PC-9 (cell line): ENCODE measurements at regions not wholly inside any gene's neighbourhood (a gene's known extent, or its start where the extent isn't known, plus 50 kb on each side); places are given as distances from the start of the nearest gene placed in this dataset.

ENCODE experiments used
- BruUV-seq: library from RNA; stranded (reverse); fragments of 400-500 nt; replicated peaks from 2 replicates; lab custom pipeline; 2021; lab: Mats Ljungman, UMichigan
- CTCF ChIA-PET: fragments of 300-600 bp; sonication (Branson Sonifier 250); formaldehyde crosslinking; loops from one replicate; lab custom pipeline; 2022; ENCODE audit warnings: antibody characterized with exemption; lab: Charles Lee
- POLR2A ChIA-PET: fragments of 300-600 bp; sonication (Branson Sonifier 250); formaldehyde crosslinking; loops from one replicate; lab custom pipeline; 2022; ENCODE audit warnings: antibody characterized with exemption; ENCODE audit not compliant: unreplicated experiment; lab: Charles Lee
- DNase-seq, 2 experiments: peaks; one replicate each; pipeline versions ENCODE4 v3.0.0 to v3.0.0-alpha.2; 2015 to 2022; ENCODE audit warnings: mixed read lengths in 1 of 2
- H2AFZ ChIP-seq: fragments of 200-600 bp; sonication (generic); 2 replicates; pipeline ENCODE4 v1.8.1; 2017; ENCODE audit warnings: antibody characterized with exemption
- H3F3A ChIP-seq: fragments of 200-600 bp; sonication (generic); 2 replicates; pipeline ENCODE4 v1.8.1; 2017; ENCODE audit warnings: antibody characterized with exemption, mild to moderate bottlenecking, low read depth; ENCODE audit not compliant: insufficient read depth
- H3K27ac ChIP-seq: fragments of 200-600 bp; sonication (generic); 2 replicates; pipeline ENCODE4 v1.6.1; 2016; ENCODE audit warnings: mixed run types
- H3K27me3 ChIP-seq: fragments of 200-600 bp; sonication (generic); 2 replicates; pipeline ENCODE4 v1.6.1; 2016; ENCODE audit warnings: low read depth, mixed run types; ENCODE audit not compliant: insufficient read depth
- H3K36me3 ChIP-seq: fragments of 200-600 bp; sonication (generic); 2 replicates; pipeline ENCODE4 v1.6.1; 2016; ENCODE audit warnings: low read depth, mixed run types
- H3K4me1 ChIP-seq: fragments of 200-600 bp; sonication (generic); replicated peaks from 2 replicates; pipeline ENCODE4 v1.6.1; 2016; ENCODE audit warnings: mixed run types; ENCODE audit not compliant: insufficient read depth
- H3K4me2 ChIP-seq: fragments of 200-600 bp; sonication (generic); 2 replicates; pipeline ENCODE4 v1.6.1; 2017; ENCODE audit warnings: mixed run types
- H3K4me3 ChIP-seq: fragments of 200-600 bp; sonication (generic); 2 replicates; pipeline ENCODE4 v1.6.1; 2016; ENCODE audit warnings: mixed run types
- H3K79me2 ChIP-seq: fragments of 200-600 bp; sonication (generic); 2 replicates; pipeline ENCODE4 v1.6.1; 2017; ENCODE audit warnings: low read depth, mixed run types
- H3K9me2 ChIP-seq: fragments of 200-600 bp; sonication (generic); 2 replicates; pipeline ENCODE4 v1.8.1; 2017; ENCODE audit warnings: mild to moderate bottlenecking; ENCODE audit not compliant: insufficient read depth
- H3K9me3 ChIP-seq: fragments of 200-600 bp; sonication (generic); 2 replicates; pipeline ENCODE4 v1.8.1; 2016; ENCODE audit warnings: low read depth; ENCODE audit not compliant: insufficient read depth
- H4K20me1 ChIP-seq: fragments of 200-600 bp; sonication (generic); 2 replicates; pipeline ENCODE4 v1.8.1; 2017; ENCODE audit not compliant: insufficient read depth
- EZH2 ChIP-seq: fragments of 200-600 bp; sonication (generic); IDR thresholded peaks from 2 replicates; pipeline ENCODE4 v1.8.0; 2017; ENCODE audit warnings: antibody characterized with exemption, low read depth
- intact Hi-C: fragments of 100-400 bp; cut with micrococcal nuclease; formaldehyde crosslinking; loops from one replicate; pipeline ENCODE4 v1.10.0; 2022; ENCODE audit not compliant: unreplicated experiment
- TF ChIP-seq, protein P1 (sequence below): fragments of 200-600 bp; sonication (generic); conservative IDR thresholded peaks from 2 replicates; pipeline ENCODE4 v1.6.1; 2017; ENCODE audit warnings: mixed run types, antibody characterized with exemption, mild to moderate bottlenecking, moderate library complexity

DNA sequence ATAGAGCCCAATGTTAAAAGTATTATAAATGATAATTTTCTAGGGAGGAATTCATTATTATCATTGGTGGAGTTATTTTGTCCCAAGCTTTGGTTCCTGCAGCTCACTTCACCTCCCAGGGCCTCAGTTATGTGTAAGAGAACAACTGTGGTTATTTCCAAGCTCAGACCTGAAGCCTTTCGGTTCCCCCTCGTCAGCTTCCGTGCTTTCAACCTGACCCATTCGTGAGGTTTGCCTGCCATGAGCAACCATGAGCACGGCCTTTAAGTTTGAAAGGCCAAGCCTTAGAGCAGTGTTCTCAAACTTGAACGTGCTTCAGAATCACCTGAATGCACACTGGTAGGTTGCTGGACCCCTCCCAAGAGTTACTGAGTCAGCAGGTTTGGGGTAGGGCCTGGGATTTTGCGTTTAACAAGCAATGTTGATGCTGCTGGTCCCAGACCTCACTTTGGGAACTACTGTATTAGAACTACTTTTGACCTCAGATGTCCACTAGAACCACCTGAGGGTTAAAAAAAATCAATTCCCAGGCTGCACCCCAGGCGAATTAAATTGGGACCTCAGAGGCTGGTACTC, 133.0 kb upstream of the PRMT8 start:
- H3K27ac ChIP-seq: no peak overlapping the region
- H2AFZ ChIP-seq: no peak overlapping the region
- H3K9me3 ChIP-seq: no peaks in the 10 kb centered on the region
- peaks cover 100% of the 10 kb centered on the region for H3K27me3 ChIP-seq
- H3K36me3 ChIP-seq: no peaks in the 10 kb centered on the region
- BruUV-seq: no TSS peak
- no peaks in the 10 kb centered on the region for H3K9me2 ChIP-seq
- ChIA-PET POLR2A (no interaction called here), CTCF (no interaction called here)
- TF ChIP-seq, protein P1, sequence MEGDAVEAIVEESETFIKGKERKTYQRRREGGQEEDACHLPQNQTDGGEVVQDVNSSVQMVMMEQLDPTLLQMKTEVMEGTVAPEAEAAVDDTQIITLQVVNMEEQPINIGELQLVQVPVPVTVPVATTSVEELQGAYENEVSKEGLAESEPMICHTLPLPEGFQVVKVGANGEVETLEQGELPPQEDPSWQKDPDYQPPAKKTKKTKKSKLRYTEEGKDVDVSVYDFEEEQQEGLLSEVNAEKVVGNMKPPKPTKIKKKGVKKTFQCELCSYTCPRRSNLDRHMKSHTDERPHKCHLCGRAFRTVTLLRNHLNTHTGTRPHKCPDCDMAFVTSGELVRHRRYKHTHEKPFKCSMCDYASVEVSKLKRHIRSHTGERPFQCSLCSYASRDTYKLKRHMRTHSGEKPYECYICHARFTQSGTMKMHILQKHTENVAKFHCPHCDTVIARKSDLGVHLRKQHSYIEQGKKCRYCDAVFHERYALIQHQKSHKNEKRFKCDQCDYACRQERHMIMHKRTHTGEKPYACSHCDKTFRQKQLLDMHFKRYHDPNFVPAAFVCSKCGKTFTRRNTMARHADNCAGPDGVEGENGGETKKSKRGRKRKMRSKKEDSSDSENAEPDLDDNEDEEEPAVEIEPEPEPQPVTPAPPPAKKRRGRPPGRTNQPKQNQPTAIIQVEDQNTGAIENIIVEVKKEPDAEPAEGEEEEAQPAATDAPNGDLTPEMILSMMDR: no peak
- no peak overlapping the region for H3K4me3 ChIP-seq
- no peaks in the 10 kb centered on the region for H3K4me1 ChIP-seq
- no peaks in the 10 kb centered on the region for H3K79me2 ChIP-seq
- DNase-seq: no peak
- no peaks in the 10 kb centered on the region for H4K20me1 ChIP-seq
- H3K4me2 ChIP-seq: no peak overlapping the region
- intact Hi-C loops: no loop called here
- H3F3A ChIP-seq: no peaks in the 10 kb centered on the region

DNA sequence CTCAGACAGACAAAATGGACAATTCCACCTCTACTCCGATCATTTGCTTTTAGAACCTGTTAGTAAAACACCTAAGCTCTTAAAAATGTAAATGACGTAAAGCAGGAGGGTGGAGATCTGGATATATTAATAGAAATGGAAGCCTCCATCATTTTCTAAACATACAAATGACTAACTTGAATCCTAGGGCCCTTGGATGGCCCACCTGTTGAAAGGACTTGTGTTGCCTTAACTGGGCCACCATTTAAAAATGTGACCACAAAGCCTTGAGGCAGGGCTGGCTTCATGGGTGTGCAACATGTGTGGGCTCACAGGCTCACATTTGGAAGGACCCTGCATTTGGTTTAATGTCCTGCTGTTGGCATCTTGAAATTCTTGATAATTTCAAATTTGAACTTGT, 131.5 kb upstream of the PRMT8 start:
- H3K4me1 ChIP-seq: no peaks in the 10 kb centered on the region
- H3K27me3 ChIP-seq: peaks cover 99% of the 10 kb centered on the region
- ChIA-PET CTCF (no interaction called here), POLR2A (no interaction called here)
- no peaks in the 10 kb centered on the region for H4K20me1 ChIP-seq
- no peak overlapping the region for H3K4me3 ChIP-seq
- BruUV-seq: no TSS peak
- H3K9me2 ChIP-seq: no peaks in the 10 kb centered on the region
- intact Hi-C loops: no loop called here
- H3K4me2 ChIP-seq: no peak overlapping the region
- no peak for DNase-seq
- no peaks in the 10 kb centered on the region for H3K9me3 ChIP-seq
- no peak overlapping the region for H2AFZ ChIP-seq
- TF ChIP-seq, protein P1: no peak
- no peak for TF ChIP-seq EZH2
- no peaks in the 10 kb centered on the region for H3F3A ChIP-seq
- no peaks in the 10 kb centered on the region for H3K79me2 ChIP-seq
- no peak overlapping the region for H3K27ac ChIP-seq
- no peaks in the 10 kb centered on the region for H3K36me3 ChIP-seq

DNA sequence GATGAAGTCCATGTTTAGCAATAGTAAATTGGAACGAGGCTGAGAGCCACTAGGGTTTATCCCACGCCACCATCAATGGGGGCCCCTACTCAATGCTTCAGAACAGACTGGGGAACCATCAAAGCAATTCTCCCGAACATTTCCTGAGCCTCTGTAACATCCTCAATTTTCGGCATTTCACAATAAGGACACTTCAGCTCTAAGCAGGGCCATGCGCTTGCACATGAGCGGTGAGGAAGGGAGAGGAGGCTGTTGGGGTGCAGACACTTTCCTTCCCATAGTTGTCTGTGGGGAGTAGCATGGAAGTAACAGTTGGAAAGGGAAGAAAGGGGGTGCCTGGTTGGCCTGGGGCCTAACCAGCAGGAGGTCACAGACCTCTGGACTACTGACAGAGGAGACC, 129.9 kb upstream of the PRMT8 start:
- Histone ChIP-seq H3K27ac (no peak overlapping the region), H3K79me2 (no peaks in the 10 kb centered on the region), H4K20me1 (no peaks in the 10 kb centered on the region), H3K9me3 (no peaks in the 10 kb centered on the region), H3K9me2 (no peaks in the 10 kb centered on the region), H2AFZ (no peak overlapping the region), H3F3A (no peaks in the 10 kb centered on the region), H3K4me3 (no peak overlapping the region), H3K36me3 (no peaks in the 10 kb centered on the region), H3K27me3 (peaks cover 93% of the 10 kb centered on the region), H3K4me2 (no peak overlapping the region), H3K4me1 (no peaks in the 10 kb centered on the region)
- ChIA-PET POLR2A (no interaction called here), CTCF (no interaction called here)
- no TSS peak for BruUV-seq
- DNase-seq: no peak
- intact Hi-C loops: no loop called here
- TF ChIP-seq, protein P1: no peak
- no peak for TF ChIP-seq EZH2
